ENCODE measurements at regions not wholly inside any gene's neighbourhood (a gene's known extent, or its start where the extent isn't known, plus 50 kb on each side); places are given as distances from the start of the nearest gene placed in this dataset.

GRCh38 chr1:195577748-195578147 lies 1030.5 kb downstream of the KCNT2 start:
- Histone ChIP-seq H3K4me3 (ENCODE audit: low read depth, low read length) (no peak overlapping the region), H2BK5ac (ENCODE audit: low read depth, low read length, poor library complexity) (no peak overlapping the region), H3K79me1 (ENCODE audit: low read length) (no peaks in the 10 kb centered on the region), H3K36me3 (ENCODE audit: control insufficient read depth in 1 of 2, insufficient read depth in 2 of 2, low read length in 2 of 2) (no peaks in the 10 kb centered on the region), H3K27ac (ENCODE audit: low read depth, low read length) (no peak overlapping the region), H2AFZ (ENCODE audit: insufficient read depth, low read length, poor library complexity) (no peak overlapping the region), H3K4ac (ENCODE audit: low read depth, low read length) (no peak overlapping the region), H3K18ac (ENCODE audit: low read length) (no peak overlapping the region), H2BK12ac (ENCODE audit: low read length) (no peak overlapping the region), H3K27me3 (ENCODE audit: insufficient read depth, low read length) (no peaks in the 10 kb centered on the region), H4K8ac (ENCODE audit: low read depth, low read length) (no peak overlapping the region), H3K79me2 (ENCODE audit: control insufficient read depth, insufficient read depth, low read length, poor library complexity) (no peaks in the 10 kb centered on the region), H4K12ac (ENCODE audit: low read depth, low read length) (no peak overlapping the region), H3K9ac (ENCODE audit: low read length) (no peak overlapping the region), H4K91ac (ENCODE audit: low read depth, low read length) (no peak overlapping the region), H3K23ac (ENCODE audit: low read length) (no peak overlapping the region), H3K9me3 (ENCODE audit: insufficient read depth, low read depth, low read length) (no peaks in the 10 kb centered on the region), H3K14ac (ENCODE audit: low read length) (no peak overlapping the region), H3K4me1 (ENCODE audit: control insufficient read depth in 1 of 2, insufficient read depth in 2 of 2, low read length in 2 of 2) (no peaks in the 10 kb centered on the region), H3K4me2 (ENCODE audit: low read length) (no peak overlapping the region), H2AK5ac (ENCODE audit: low read length) (no peak overlapping the region), H2BK120ac (ENCODE audit: insufficient read depth, low read length, poor library complexity) (no peak overlapping the region)
- no peak for DNase-seq
- no CpG with 5 or more reads among the region's 2 CpGs for WGBS (ENCODE audit: extremely low coverage, insufficient coverage, insufficient read length)

- H3K4me2 ChIP-seq (ENCODE audit: low read length), result no peak overlapping the region
- H2BK120ac ChIP-seq (ENCODE audit: insufficient read depth, low read length, poor library complexity), result no peak overlapping the region
- no peak overlapping the region for H2BK5ac ChIP-seq (ENCODE audit: low read depth, low read length, poor library complexity)
- no peaks in the 10 kb centered on the region for H3K79me2 ChIP-seq (ENCODE audit: control insufficient read depth, insufficient read depth, low read length, poor library complexity)
- H2BK12ac ChIP-seq (ENCODE audit: low read length), result no peak overlapping the region
- H4K91ac ChIP-seq (ENCODE audit: low read depth, low read length), result no peak overlapping the region
- no peaks in the 10 kb centered on the region for H3K79me1 ChIP-seq (ENCODE audit: low read length)
- H3K14ac ChIP-seq (ENCODE audit: low read length), result no peak overlapping the region
- H4K12ac ChIP-seq (ENCODE audit: low read depth, low read length), result no peak overlapping the region
- H3K4ac ChIP-seq (ENCODE audit: low read depth, low read length), result no peak overlapping the region
- H3K27me3 ChIP-seq (ENCODE audit: insufficient read depth, low read length), result no peaks in the 10 kb centered on the region
- H3K9ac ChIP-seq (ENCODE audit: low read length), result no peak overlapping the region
- H3K4me3 ChIP-seq (ENCODE audit: low read depth, low read length), result no peak overlapping the region
- no peaks in the 10 kb centered on the region for H3K36me3 ChIP-seq (ENCODE audit: control insufficient read depth in 1 of 2, insufficient read depth in 2 of 2, low read length in 2 of 2)
- no peak overlapping the region for H2AFZ ChIP-seq (ENCODE audit: insufficient read depth, low read length, poor library complexity)
- no peaks in the 10 kb centered on the region for H3K9me3 ChIP-seq (ENCODE audit: insufficient read depth, low read depth, low read length)
- H3K27ac ChIP-seq (ENCODE audit: low read depth, low read length), result no peak overlapping the region
- H4K8ac ChIP-seq (ENCODE audit: low read depth, low read length), result no peak overlapping the region
- no peaks in the 10 kb centered on the region for H3K4me1 ChIP-seq (ENCODE audit: control insufficient read depth in 1 of 2, insufficient read depth in 2 of 2, low read length in 2 of 2)
- no peak for DNase-seq
- no peak overlapping the region for H3K23ac ChIP-seq (ENCODE audit: low read length)
- no peak overlapping the region for H2AK5ac ChIP-seq (ENCODE audit: low read length)
- no peak overlapping the region for H3K18ac ChIP-seq (ENCODE audit: low read length)
Observed at GRCh38 chr1:195576641-195577040, 1031.6 kb downstream of the KCNT2 start.

GRCh38 chr1:195574511-195574910 lies 1033.7 kb downstream of the KCNT2 start:
- no peak overlapping the region for H2BK120ac ChIP-seq (ENCODE audit: insufficient read depth, low read length, poor library complexity)
- no peak for DNase-seq
- H3K36me3 ChIP-seq (ENCODE audit: control insufficient read depth in 1 of 2, insufficient read depth in 2 of 2, low read length in 2 of 2), result no peaks in the 10 kb centered on the region

GRCh38 chr1:195569934-195570333 lies 1038.3 kb downstream of the KCNT2 start:
- Histone ChIP-seq H3K4me1 (ENCODE audit: control insufficient read depth in 1 of 2, insufficient read depth in 2 of 2, low read length in 2 of 2) (no peaks in the 10 kb centered on the region), H4K8ac (ENCODE audit: low read depth, low read length) (no peak overlapping the region), H2AFZ (ENCODE audit: insufficient read depth, low read length, poor library complexity) (no peak overlapping the region), H3K23ac (ENCODE audit: low read length) (no peak overlapping the region), H3K9ac (ENCODE audit: low read length) (no peak overlapping the region), H3K14ac (ENCODE audit: low read length) (no peak overlapping the region), H3K27ac (ENCODE audit: low read depth, low read length) (no peak overlapping the region), H3K27me3 (ENCODE audit: insufficient read depth, low read length) (no peaks in the 10 kb centered on the region), H3K18ac (ENCODE audit: low read length) (no peak overlapping the region), H3K36me3 (ENCODE audit: control insufficient read depth in 1 of 2, insufficient read depth in 2 of 2, low read length in 2 of 2) (no peaks in the 10 kb centered on the region), H3K4me3 (ENCODE audit: low read depth, low read length) (no peak overlapping the region), H3K4ac (ENCODE audit: low read depth, low read length) (no peak overlapping the region), H4K12ac (ENCODE audit: low read depth, low read length) (no peak overlapping the region), H2BK5ac (ENCODE audit: low read depth, low read length, poor library complexity) (no peak overlapping the region), H3K4me2 (ENCODE audit: low read length) (no peak overlapping the region), H3K9me3 (ENCODE audit: insufficient read depth, low read depth, low read length) (no peaks in the 10 kb centered on the region), H3K79me1 (ENCODE audit: low read length) (no peaks in the 10 kb centered on the region), H4K91ac (ENCODE audit: low read depth, low read length) (no peak overlapping the region), H2BK12ac (ENCODE audit: low read length) (no peak overlapping the region), H2AK5ac (ENCODE audit: low read length) (no peak overlapping the region), H3K79me2 (ENCODE audit: control insufficient read depth, insufficient read depth, low read length, poor library complexity) (no peaks in the 10 kb centered on the region), H2BK120ac (ENCODE audit: insufficient read depth, low read length, poor library complexity) (no peak overlapping the region)
- WGBS (ENCODE audit: extremely low coverage, insufficient coverage, insufficient read length), result no CpG with 5 or more reads among the region's 3 CpGs
- DNase-seq, result no peak

More at GRCh38 chr1:195574511-195574910, 1033.7 kb downstream of the KCNT2 start:
- Histone ChIP-seq H4K12ac (ENCODE audit: low read depth, low read length) (no peak overlapping the region), H3K4me1 (ENCODE audit: control insufficient read depth in 1 of 2, insufficient read depth in 2 of 2, low read length in 2 of 2) (no peaks in the 10 kb centered on the region), H2BK12ac (ENCODE audit: low read length) (no peak overlapping the region), H2AFZ (ENCODE audit: insufficient read depth, low read length, poor library complexity) (no peak overlapping the region), H4K91ac (ENCODE audit: low read depth, low read length) (no peak overlapping the region), H3K4me3 (ENCODE audit: low read depth, low read length) (no peak overlapping the region), H3K9me3 (ENCODE audit: insufficient read depth, low read depth, low read length) (no peaks in the 10 kb centered on the region), H3K79me2 (ENCODE audit: control insufficient read depth, insufficient read depth, low read length, poor library complexity) (no peaks in the 10 kb centered on the region), H3K79me1 (ENCODE audit: low read length) (no peaks in the 10 kb centered on the region), H3K18ac (ENCODE audit: low read length) (no peak overlapping the region), H2AK5ac (ENCODE audit: low read length) (no peak overlapping the region), H2BK5ac (ENCODE audit: low read depth, low read length, poor library complexity) (no peak overlapping the region), H3K4me2 (ENCODE audit: low read length) (no peak overlapping the region), H3K27me3 (ENCODE audit: insufficient read depth, low read length) (no peaks in the 10 kb centered on the region), H3K27ac (ENCODE audit: low read depth, low read length) (no peak overlapping the region), H3K4ac (ENCODE audit: low read depth, low read length) (no peak overlapping the region), H4K8ac (ENCODE audit: low read depth, low read length) (no peak overlapping the region), H3K23ac (ENCODE audit: low read length) (no peak overlapping the region), H3K9ac (ENCODE audit: low read length) (no peak overlapping the region), H3K14ac (ENCODE audit: low read length) (no peak overlapping the region)

GRCh38 chr1:195568389-195568788 lies 1039.9 kb downstream of the KCNT2 start:
- Histone ChIP-seq H3K27me3 (ENCODE audit: insufficient read depth, low read length) (no peaks in the 10 kb centered on the region), H4K8ac (ENCODE audit: low read depth, low read length) (no peak overlapping the region), H3K18ac (ENCODE audit: low read length) (no peak overlapping the region), H3K4me2 (ENCODE audit: low read length) (no peak overlapping the region), H3K9ac (ENCODE audit: low read length) (no peak overlapping the region), H2AK5ac (ENCODE audit: low read length) (no peak overlapping the region), H3K79me1 (ENCODE audit: low read length) (no peaks in the 10 kb centered on the region), H3K27ac (ENCODE audit: low read depth, low read length) (no peak overlapping the region), H3K4ac (ENCODE audit: low read depth, low read length) (no peak overlapping the region), H2BK120ac (ENCODE audit: insufficient read depth, low read length, poor library complexity) (no peak overlapping the region), H3K4me1 (ENCODE audit: control insufficient read depth in 1 of 2, insufficient read depth in 2 of 2, low read length in 2 of 2) (no peaks in the 10 kb centered on the region), H2BK5ac (ENCODE audit: low read depth, low read length, poor library complexity) (no peak overlapping the region), H3K23ac (ENCODE audit: low read length) (no peak overlapping the region), H2BK12ac (ENCODE audit: low read length) (no peak overlapping the region), H3K4me3 (ENCODE audit: low read depth, low read length) (no peak overlapping the region), H2AFZ (ENCODE audit: insufficient read depth, low read length, poor library complexity) (no peak overlapping the region), H3K79me2 (ENCODE audit: control insufficient read depth, insufficient read depth, low read length, poor library complexity) (no peaks in the 10 kb centered on the region), H3K36me3 (ENCODE audit: control insufficient read depth in 1 of 2, insufficient read depth in 2 of 2, low read length in 2 of 2) (no peaks in the 10 kb centered on the region), H3K9me3 (ENCODE audit: insufficient read depth, low read depth, low read length) (no peaks in the 10 kb centered on the region), H4K12ac (ENCODE audit: low read depth, low read length) (no peak overlapping the region), H3K14ac (ENCODE audit: low read length) (no peak overlapping the region), H4K91ac (ENCODE audit: low read depth, low read length) (no peak overlapping the region)
- DNase-seq, result no peak
